Omental fat pad (tissue), 3 donors: ENCODE measurements at regions not wholly inside any gene's neighbourhood (a gene's known extent, or its start where the extent isn't known, plus 50 kb on each side); places are given as distances from the start of the nearest gene placed in this dataset.

Experiments
- ATAC-seq: fragments of 150-250 bp; one replicate; pipeline ENCODE4 v1.9.1; 2016; ENCODE audit warnings: mild to moderate bottlenecking, moderate library complexity; ENCODE audit not compliant: low FRiP score
- DNase-seq: peaks from one replicate; pipeline ENCODE4 v3.0.0-alpha.2; 2019; ENCODE audit warnings: low spot score
- TF ChIP-seq, protein P1 (sequence below), 3 donors: fragments of 450-650 bp; IDR thresholded peaks; one replicate each; pipeline ENCODE4 v1.5.1; 2016 to 2017; ENCODE audit warnings: antibody characterized with exemption in 3 of 3, mild to moderate bottlenecking in 3 of 3, moderate library complexity in 2 of 3

DNA sequence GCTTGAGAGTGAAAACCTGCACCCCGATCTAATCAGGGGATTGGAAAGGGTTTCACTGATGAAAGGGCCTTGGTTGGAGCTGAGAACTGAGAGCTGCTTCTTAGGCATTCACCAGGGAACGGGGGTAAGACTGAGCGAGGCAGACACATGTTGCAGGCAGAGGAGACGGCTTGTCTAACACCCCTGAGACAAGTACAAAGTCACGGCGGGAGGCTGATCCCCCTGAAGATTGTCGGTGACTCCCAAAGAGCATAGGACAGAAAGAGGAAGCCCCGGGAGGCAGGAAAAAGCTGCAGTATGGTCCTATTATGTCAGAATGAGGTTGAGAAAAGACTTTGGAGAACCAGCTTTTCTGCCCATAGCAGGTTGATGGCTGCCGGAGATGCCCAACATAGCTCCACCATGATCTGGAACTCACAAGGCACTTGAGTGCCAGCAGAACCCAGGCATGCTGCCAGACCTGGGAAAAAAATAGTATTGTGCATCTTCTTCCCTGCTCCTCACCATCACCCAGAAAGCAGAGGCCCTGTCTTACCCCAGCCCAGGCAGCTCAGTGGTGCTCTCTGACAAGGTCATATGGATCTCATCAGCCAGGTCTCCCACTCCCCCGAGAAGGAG is 463.9 kb upstream of the PROX1 start:
- ATAC-seq (no peak), DNase-seq (no peak)
- TF ChIP-seq, protein P1, sequence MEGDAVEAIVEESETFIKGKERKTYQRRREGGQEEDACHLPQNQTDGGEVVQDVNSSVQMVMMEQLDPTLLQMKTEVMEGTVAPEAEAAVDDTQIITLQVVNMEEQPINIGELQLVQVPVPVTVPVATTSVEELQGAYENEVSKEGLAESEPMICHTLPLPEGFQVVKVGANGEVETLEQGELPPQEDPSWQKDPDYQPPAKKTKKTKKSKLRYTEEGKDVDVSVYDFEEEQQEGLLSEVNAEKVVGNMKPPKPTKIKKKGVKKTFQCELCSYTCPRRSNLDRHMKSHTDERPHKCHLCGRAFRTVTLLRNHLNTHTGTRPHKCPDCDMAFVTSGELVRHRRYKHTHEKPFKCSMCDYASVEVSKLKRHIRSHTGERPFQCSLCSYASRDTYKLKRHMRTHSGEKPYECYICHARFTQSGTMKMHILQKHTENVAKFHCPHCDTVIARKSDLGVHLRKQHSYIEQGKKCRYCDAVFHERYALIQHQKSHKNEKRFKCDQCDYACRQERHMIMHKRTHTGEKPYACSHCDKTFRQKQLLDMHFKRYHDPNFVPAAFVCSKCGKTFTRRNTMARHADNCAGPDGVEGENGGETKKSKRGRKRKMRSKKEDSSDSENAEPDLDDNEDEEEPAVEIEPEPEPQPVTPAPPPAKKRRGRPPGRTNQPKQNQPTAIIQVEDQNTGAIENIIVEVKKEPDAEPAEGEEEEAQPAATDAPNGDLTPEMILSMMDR (IDR thresholded peaks at IDR 0.05), result no peak

DNA sequence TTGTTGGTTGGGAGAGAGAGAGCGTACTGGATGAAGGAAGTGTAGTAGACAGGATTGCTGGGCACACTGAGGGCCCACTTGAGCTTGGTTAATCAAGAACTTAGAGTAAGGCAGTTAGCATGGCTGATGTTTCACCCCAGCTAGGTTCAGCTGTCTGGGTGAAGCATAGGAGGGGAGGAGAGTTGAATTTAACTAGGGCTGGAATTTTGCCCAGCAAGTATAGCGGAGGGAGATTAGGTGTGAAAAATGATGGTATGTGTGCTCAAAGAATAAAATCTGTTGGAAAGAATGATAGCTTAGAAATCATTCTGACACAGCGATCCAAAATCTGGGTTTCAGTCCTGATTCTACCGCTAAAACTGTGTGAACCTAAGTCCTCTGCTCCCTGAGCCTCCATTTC is 461.5 kb upstream of the PROX1 start:
- DNase-seq (no peak), ATAC-seq (no peak)
- TF ChIP-seq, protein P1 (IDR thresholded peaks at IDR 0.05), result no peak

DNA sequence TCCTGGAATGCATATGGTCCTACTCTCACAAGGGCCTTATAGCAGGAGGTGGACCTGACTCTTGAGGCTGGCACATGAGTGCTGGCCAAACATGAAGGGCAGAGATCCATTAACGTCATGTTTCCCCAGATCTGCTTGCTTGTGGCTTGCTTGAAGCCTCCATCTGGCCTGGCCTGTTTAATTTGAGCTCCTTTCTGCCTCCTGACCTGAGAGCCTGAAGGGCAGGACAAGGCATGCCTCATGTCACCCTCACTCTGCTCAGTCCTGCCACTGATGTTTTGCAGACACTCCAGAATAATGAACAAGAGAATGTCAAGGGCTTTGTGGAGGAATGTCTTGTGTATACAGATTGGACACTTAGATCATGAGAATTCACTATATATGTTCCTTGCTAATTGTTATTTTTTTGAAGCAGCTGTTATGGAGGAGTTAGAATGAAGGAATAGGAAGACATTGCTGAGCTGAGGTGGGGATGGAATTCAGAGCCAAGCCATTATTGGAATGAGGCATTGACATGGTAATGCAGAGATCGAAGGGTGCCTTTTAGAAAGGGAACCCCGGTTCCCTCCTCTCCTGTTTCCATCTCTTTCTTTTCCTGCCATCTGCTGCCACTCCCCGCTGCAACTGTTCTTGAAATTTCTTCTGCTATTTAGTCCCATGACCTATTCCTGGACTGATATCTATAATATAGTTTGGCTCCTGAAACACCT is 457.0 kb upstream of the PROX1 start:
- TF ChIP-seq, protein P1 (IDR thresholded peaks at IDR 0.05), result no peak
- ATAC-seq (no peak), DNase-seq (no peak)

DNA sequence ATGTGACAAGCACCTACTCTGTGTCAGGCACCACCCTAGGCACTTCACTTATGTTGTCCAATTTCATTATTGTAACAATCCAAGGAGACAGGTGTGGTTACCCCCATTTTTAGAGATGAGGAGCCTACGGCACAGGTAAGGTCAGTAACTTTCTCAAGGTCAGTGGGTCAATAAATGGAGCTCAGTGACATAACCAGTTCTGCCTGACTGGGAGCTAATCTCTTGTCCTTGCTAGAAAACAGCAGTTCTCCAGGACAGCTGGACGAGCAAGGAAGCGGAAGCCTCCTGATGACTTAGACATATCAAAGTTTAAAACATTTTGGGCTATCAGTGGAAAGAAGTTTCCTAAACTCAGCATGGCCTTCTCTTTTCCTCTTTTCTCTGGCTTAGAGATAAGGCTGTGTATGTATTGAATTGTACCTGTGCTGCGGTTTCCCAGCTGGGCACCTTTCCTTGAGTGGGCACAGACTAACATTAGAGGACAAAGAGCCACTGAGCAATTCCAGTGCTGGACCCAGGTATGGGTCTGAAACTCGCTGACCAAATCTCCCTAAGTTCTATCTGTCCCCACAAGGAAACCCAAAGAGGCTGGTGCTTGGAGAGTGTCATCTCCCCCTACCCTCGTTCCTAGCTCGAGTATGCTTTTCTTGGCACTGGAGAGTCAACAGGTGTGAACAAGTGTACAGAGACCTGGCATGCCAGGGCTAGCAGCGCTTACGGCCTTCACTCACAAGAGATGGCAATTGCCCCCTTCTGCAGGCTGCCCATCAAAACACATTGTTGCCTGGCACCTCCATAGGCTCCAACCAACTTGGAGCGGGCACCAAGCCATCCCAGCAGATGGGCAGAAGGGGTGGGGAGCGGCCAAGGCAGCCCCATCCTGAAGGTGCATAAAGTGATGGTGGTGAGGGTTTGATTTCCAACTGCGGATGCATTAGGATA is 456.1 kb upstream of the PROX1 start:
- DNase-seq (no peak), ATAC-seq (no peak)
- TF ChIP-seq, protein P1 (IDR thresholded peaks at IDR 0.05), result no peak

DNA sequence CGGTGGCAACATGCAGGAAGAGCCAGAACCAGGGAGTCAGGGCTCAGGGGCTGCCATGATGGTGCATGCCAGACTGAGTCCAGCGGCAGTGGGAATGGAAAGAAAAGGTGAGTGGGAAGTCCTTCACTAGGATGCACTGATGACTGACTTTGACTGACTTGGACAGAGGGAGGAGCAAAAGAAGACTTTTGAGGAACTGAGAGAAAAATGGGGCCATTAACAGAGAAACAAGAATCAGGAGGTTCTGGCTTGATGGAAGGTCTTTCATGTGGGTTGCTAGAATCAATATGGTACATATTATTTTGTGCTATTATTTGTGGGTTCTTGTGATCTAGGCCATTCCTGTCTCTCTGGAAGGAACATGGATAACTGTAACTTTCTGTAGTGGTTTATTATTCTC is 454.6 kb upstream of the PROX1 start:
- TF ChIP-seq, protein P1 (IDR thresholded peaks at IDR 0.05), result no peak
- no peak for DNase-seq
- no peak for ATAC-seq

DNA sequence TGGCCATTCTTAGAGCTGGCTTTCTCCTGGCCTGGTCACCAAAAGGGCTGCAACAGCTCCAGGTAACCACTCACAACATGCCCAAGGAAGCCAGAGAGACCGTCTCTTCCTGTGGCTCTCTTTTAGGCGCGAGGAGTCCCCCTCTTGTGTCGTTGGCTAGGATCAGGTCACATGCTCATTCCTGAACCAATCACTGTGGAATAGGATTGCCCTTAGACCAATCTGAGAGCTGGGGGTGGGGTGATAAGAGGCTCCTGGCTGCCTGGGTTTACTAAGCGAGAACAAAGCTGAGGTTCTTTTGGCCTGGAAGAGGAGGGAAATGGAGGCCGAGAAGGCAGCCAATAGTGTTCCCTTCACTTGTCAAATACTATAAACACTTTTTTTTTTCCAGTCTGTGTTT is 452.1 kb upstream of the PROX1 start:
- TF ChIP-seq, protein P1 (IDR thresholded peaks at IDR 0.05), result no peak
- no peak for ATAC-seq
- no peak for DNase-seq
